ENCODE measurements at regions not wholly inside any gene's neighbourhood (a gene's known extent, or its start where the extent isn't known, plus 50 kb on each side); places are given as distances from the start of the nearest gene placed in this dataset.

GRCh38 chr17:63361182-63361581 lies 84.9 kb downstream of the CYB561 start:
- no peaks in the 10 kb centered on the region for H3K9me3 ChIP-seq
- intact Hi-C loops (cut with DNase I; ENCODE audit: low total_unique reads) = no loop called here
- no peak overlapping the region for H3K27ac ChIP-seq
- no peaks in the 10 kb centered on the region for H3K36me3 ChIP-seq
- no peaks in the 10 kb centered on the region for H3K27me3 ChIP-seq
- TF ChIP-seq CTCF (IDR thresholded peaks at IDR 0.05) = no peak
- no peak for DNase-seq
- H3K4me1 ChIP-seq = peaks cover 0 to 21% (median 4%) of the 10 kb centered on the region in 4 donors
- H3K4me3 ChIP-seq = no peak overlapping the region

DNA sequence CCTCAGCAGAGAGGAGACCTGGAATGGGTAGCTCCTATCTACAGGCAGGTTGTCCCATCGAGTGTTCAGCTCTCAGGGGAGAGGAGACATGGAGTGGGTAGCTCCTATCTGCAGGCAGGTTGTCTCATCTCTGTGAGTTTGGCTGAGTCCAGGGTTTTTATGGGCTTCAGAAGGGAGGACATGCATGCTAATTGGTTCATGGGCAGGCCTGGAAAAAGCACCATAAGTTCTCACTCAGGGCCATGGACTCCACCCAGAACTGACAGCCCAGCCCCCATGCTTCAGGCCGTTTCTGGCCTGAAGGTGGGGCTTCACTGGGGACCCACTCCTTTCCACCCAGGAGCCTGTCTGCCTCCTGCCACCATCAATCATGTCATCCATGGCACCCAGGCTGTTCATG lies 84.0 kb downstream of the CYB561 start:
- H3K4me1 ChIP-seq = peaks cover 0 to 12% (median under 1%) of the 10 kb centered on the region in 4 donors
- intact Hi-C loops (cut with DNase I; ENCODE audit: low total_unique reads) = no loop called here
- no peak overlapping the region for H3K27ac ChIP-seq
- no peak for TF ChIP-seq CTCF (IDR thresholded peaks at IDR 0.05)
- H3K4me3 ChIP-seq = no peak overlapping the region
- H3K9me3 ChIP-seq = no peaks in the 10 kb centered on the region
- no peaks in the 10 kb centered on the region for H3K36me3 ChIP-seq
- no peak for DNase-seq
- no peaks in the 10 kb centered on the region for H3K27me3 ChIP-seq

DNA sequence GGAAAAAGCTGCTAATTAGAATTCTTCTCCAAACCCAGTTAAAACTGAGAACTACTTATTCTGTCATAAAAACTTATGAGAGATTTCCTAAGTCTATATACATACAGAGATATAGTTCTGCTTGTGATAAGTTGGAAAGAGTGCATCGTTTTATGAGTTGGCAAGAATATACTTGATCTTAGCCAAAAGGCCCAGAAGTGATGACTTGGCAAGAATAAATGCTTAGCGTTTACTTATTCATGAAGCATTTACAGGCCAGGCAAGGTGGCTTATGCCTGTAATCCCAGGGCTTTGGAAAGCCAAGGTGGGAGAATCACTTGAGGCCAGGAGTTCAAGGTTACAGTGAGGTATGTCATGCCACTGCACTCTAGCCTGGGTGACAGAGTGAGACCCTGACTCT lies 81.7 kb downstream of the CYB561 start:
- Histone ChIP-seq H3K9me3 (no peaks in the 10 kb centered on the region), H3K27me3 (no peaks in the 10 kb centered on the region), H3K4me3 (no peak overlapping the region), H3K27ac (no peak overlapping the region), H3K36me3 (no peaks in the 10 kb centered on the region), H3K4me1 (no peaks in the 10 kb centered on the region)
- no peak for TF ChIP-seq CTCF (IDR thresholded peaks at IDR 0.05)
- no peak for DNase-seq
- intact Hi-C loops (cut with DNase I; ENCODE audit: low total_unique reads) = no loop called here

GRCh38 chr17:63364944-63365343 lies 81.2 kb downstream of the CYB561 start:
- Histone ChIP-seq H3K9me3 (no peaks in the 10 kb centered on the region), H3K4me3 (no peak overlapping the region), H3K27me3 (no peaks in the 10 kb centered on the region), H3K4me1 (no peaks in the 10 kb centered on the region), H3K27ac (no peak overlapping the region), H3K36me3 (no peaks in the 10 kb centered on the region)
- TF ChIP-seq CTCF (IDR thresholded peaks at IDR 0.05) = no peak
- intact Hi-C loops (cut with DNase I; ENCODE audit: low total_unique reads) = no loop called here
- no peak for DNase-seq

DNA sequence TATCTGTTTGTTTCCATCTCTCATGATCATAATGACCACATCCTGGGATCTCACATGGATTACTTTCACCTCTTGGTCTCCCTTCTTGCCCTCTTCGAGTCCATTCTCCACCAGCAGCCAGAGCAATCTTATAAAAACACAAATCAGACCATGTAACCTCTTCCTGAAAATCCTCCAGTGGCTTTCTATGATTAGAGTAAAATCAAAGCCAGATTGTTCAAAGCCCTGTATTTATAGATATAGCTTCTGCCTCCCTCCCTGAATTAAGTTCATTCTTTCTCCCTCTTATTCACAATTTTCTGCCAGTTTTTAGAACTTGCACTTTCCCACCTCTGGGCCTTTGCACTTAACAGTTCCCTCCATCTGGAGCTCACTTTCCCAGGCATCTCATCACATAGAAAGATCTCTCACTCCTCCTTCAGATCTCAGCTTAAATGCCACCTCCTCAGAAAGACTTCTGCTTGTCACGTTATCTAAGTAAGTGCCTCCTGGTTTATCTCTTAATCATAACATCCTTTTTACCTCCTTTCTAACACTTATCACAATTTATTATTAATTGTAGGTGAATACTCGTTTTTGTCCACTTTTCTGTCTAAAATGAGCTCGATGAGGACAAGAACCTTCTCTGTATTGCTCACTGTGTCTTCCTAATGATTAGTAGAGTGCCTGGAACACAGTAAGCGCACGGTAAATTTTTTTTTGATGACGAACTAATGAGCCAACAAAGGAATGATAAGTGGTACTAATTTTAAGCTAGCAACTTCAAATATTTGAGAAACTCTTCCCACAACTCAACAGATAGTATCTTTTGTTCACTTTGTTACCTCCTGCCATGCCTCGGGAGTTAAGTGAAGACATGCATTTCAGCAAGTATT lies 80.5 kb downstream of the CYB561 start:
- intact Hi-C loops (cut with DNase I; ENCODE audit: low total_unique reads) = no loop called here
- no peaks in the 10 kb centered on the region for H3K27me3 ChIP-seq
- TF ChIP-seq CTCF (IDR thresholded peaks at IDR 0.05) = no peak
- H3K4me1 ChIP-seq = no peaks in the 10 kb centered on the region
- H3K27ac ChIP-seq = no peak overlapping the region
- no peaks in the 10 kb centered on the region for H3K9me3 ChIP-seq
- no peaks in the 10 kb centered on the region for H3K36me3 ChIP-seq
- no peak overlapping the region for H3K4me3 ChIP-seq
- no peak for DNase-seq

Data from tibial artery (tissue), 4 donors.